RCC 7860 (cell line): ENCODE measurements at regions not wholly inside any gene's neighbourhood (a gene's known extent, or its start where the extent isn't known, plus 50 kb on each side); places are given as distances from the start of the nearest gene placed in this dataset.

Experiments used
- DNase-seq: peaks from one replicate; pipeline ENCODE4 v3.0.0-alpha.2; 2015; ENCODE audit warnings: low spot score
- FAIRE-seq: peaks from 2 replicates; lab custom pipeline; 2012; peaks lifted over from hg19 to GRCh38; lab: Jason Lieb, UNC

DNA sequence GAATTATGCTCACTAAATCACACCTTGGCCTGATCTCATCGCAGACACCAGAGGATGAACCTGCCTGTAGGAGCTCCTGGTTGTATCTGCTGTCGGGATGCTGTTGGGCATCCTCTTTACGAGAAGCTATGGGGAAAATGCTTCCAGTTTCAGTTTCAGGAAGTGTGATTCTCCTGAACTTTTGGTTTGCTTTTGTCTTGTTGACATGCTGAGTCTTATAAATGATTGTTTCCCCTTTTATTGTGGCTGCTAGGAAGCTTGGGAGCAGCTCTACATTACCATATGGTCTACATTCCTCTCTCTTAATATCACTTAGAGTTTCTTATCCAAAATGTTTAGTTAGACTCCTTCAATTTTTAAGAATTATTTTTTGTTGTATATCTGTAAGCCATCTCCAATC is 227.5 kb downstream of the MTX2 start:
- no peak for FAIRE-seq
- DNase-seq, result no peak

DNA sequence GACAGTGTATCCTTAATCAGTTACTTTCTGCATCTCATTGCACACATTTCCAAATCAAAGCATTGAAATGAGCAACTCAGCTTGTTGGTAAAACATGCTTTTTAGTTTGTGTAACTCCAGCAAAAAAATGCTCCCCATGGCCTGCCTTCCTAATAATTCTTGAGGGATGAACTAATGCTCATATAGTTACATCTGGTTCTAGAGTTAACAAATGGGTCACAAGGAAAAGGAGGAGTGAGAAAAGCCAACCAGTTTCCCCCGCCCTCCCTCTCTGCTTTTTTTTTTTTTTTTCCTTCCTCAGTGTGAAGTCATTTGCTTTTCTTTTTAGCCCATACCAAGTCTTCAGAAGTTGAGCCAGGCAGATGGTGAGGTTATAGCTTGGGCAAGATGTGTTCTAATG is 231.7 kb downstream of the MTX2 start:
- FAIRE-seq (no peak), DNase-seq (no peak)

DNA sequence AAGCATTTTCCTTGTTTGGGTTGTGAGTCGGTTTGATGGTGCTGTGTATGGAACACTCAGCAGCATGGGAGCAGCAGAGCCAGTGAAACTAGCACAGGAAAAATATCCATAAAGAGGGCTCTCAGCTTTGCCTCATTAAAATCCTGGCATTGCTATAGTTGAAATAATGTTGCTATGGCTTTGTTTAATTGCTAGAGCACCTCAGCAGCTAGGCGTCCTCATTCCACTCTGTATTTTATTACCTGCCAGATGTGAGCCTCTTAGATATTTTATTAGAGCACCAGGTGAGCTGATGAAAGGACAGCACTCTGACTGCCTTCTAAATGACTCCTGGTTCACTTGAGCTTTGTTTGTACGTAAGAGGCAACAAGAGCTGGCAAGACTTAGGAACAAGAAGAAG is 232.4 kb downstream of the MTX2 start:
- DNase-seq, result no peak
- no peak for FAIRE-seq

- no peak for DNase-seq
- no peak for FAIRE-seq
Observed at GRCh38 chr2:176502619-176503018, 233.4 kb downstream of the MTX2 start.

- DNase-seq (no peak), FAIRE-seq (no peak)
Observed at GRCh38 chr2:176503776-176504175, 234.5 kb downstream of the MTX2 start.

- DNase-seq (no peak), FAIRE-seq (no peak)
Observed at GRCh38 chr2:176504440-176504839, 235.2 kb downstream of the MTX2 start.

DNA sequence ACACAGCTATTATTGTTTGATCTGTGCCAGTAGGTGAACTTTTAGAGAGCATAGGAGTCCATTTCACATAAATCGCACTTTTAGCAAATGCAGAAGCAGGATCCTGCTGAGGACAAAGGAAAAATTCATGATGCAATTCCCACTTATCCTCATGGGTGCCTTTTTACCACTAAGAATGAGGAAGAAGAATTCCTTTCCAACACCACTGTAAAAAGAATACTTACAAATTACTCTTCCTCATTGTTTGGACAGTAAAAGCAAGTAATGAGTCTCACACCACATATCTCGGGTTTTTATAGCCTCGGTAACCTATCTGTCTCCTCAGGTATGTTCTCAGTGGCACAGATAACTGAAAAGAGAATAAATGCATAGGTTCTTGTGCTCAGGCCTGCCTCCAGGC is 238.5 kb downstream of the MTX2 start:
- FAIRE-seq (no peak), DNase-seq (no peak)

DNA sequence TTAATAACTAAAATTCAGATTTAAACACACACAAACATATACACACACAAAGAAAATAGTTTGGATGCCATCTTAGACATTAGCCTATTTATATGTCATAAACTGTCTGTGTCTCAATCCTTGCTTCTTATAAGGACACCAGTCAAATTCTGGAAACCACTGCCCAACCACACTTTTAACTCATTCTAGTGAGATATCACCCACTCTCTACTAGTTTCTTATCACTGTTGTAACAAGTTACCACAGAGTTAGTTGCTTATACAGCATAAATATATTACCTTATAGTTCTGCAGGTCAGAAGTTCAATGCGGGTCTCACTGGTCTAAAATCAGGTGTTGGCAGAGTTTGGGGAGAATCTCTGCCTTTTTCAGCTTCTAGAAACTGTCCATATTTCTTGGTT is 239.1 kb downstream of the MTX2 start:
- DNase-seq, result no peak
- no peak for FAIRE-seq

- DNase-seq, result peak; percentile 75
- peak; percentile 91 for FAIRE-seq
Observed at GRCh38 chr2:176508984-176509740, 239.9 kb downstream of the MTX2 start.

DNA sequence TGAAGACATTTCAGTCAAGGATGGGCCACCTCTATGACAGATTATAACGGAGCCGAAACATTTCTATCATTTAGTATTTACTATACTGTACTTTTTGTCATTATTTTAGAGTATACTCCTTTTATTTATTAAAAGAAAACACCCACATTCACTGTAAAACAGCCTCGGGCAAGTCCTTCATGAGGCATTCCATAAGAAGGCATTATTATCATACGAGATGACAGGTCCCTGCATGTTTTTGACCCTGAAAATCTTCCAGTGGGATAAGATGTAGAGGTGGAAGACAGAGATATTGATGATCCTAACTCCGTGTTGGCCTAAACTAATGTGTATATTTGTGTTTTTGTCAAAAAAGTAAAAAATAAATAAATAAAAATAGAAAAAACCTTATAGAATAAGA is 245.0 kb downstream of the MTX2 start:
- no peak for FAIRE-seq

DNA sequence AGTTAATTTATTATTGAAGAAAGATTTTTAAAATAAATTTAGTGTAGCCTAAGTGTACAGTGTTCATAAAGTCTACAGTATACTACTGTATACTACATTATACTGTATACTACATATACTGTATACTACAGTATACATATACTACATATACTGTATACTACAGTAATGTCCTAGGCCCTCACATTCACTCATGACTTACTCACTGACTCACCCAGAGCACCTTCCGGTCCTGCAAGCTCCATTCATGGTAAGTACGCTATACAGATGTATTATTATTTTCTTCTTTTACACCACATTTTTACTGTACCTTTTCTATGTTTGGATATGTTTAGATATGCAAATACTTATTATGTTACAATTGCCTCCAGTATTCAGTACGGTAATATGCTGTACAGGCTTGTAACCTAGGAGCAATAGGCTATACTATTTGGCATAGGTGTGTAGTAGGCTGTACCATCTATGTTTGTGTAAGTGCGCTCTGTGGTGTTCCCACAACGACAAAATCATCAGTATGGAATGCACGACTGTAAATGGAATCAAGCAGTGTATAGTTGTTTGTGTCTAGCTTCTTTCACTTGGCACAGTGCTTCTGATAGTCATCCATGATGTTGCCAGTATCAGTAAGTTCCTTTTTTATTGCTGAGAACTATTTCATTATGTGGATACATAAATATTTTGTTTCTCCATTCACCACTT is 245.7 kb downstream of the MTX2 start:
- FAIRE-seq, result no peak

More for the DNA sequence above, 245.0 kb downstream of the MTX2 start:
- DNase-seq, result no peak

DNA sequence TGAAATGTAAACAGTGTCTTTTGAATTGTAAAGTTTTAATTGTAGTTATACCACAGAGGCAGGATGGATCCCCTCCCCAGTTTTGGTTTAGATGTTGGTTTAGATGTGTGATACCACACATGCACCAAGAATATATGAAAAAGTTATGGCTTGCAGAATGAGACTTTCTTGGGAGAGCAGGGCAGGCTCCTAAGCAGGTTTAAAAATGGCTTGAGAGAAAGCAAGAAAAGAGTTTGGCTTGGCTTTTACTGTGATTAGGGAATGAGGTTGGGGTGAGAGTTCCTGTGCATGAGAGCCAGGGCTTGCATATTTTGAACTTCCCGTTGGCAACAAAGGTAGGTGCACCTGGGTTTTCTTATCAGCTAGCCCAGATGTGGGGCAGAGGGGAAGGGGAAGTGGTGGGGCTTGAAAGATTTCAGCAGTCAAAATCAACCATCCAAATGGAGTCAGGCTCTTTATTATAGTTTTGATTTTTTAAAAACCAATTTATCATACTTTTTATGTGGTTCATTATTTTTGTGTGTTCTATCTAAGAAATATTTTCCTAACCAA is 246.9 kb downstream of the MTX2 start:
- DNase-seq, result no peak
- FAIRE-seq, result no peak

More for the DNA sequence above, 245.7 kb downstream of the MTX2 start:
- DNase-seq, result no peak

- FAIRE-seq, result no peak
- no peak for DNase-seq
Observed at GRCh38 chr2:176518823-176519222, 249.6 kb downstream of the MTX2 start.

DNA sequence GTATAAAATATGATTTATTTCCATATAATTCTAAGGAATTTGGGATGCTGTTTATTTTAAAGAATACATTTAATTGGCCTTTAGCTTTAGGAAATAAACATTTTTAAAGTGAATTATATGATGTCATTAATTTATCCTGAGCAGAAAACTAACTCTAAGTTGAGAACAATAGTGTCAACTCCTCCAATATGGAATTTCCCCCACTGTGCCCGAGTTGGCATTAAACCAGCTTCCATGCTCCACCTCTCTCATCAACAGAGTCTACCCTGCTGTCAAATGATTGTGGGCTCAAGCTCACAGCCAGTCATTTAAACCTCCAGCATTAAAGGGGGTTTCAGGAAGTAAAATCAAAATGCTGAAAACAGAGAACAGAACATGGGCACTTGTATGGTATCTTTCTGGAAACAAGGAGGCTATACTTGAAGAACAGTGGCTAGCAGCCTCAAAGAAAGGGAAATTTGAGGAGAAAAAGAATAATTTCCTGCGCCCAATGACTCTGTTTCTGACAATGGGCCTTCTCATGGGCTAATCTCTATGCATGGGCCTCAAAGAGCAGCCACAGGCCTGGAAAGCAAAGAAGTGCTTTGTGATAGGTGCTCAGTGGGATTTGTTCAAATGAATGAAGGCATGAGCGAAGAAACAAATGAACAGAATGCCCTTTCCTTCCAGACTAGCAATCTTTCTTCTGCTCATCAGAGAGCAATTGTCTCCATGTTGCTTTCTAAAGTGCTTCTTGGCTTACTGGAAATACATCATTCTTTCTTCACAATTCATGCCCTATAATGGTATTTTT is 252.8 kb downstream of the MTX2 start:
- DNase-seq (no peak), FAIRE-seq (no peak)

- no peak for DNase-seq
- FAIRE-seq, result no peak
Observed at GRCh38 chr2:176525086-176525485, 255.8 kb downstream of the MTX2 start.

DNA sequence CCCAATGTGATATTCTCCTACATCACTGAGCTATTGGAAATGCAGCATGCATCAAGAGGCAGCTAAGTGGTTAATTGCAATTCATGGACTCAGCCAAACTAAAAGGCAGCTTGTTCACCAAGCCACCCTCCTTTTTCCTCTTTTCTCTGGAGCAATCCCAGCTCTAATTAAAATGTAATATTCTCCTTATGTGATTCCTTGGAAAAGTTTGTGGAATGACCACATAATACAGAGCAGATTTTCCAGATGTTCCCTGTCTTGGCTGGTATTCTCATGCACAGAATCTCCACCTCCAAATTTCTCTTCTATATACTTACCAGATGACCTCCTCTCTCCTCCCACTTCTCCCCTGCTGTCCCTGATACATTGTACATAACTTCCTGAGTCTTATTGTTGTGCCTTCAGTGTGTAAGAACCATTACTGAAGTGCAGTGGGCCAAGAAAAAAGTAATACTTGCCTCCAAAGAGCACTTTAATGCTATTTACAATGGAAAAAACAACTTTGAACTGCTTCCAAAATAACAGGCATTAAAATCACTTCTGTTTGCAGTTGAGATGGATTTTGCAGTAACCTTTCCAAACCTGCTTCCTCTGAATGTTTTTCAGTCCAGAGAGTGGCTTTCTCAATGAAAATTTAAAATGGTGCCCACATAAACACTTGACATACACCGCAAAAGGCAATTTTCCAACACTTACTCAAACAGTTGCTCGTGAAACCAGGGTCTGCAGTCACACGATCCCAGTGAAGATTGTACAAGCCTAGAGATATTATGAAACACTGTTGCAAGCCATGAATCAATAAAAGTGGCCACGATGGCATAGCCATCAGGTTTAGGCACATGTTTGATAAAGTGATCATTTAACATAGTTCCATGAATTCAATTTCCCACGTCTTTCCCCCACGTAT is 258.0 kb downstream of the MTX2 start:
- FAIRE-seq (no peak), DNase-seq (no peak)

GRCh38 chr2:176531608-176532007 is 262.4 kb downstream of the MTX2 start:
- DNase-seq (no peak), FAIRE-seq (no peak)

- DNase-seq (no peak), FAIRE-seq (no peak)
Observed at GRCh38 chr2:176533505-176534193, 264.4 kb downstream of the MTX2 start.

GRCh38 chr2:176534798-176535466 is 265.7 kb downstream of the MTX2 start:
- no peak for DNase-seq
- peak; percentile 61 for FAIRE-seq
